Fibroblast of the conjunctiva (primary cell): ENCODE measurements at regions not wholly inside any gene's neighbourhood (a gene's known extent, or its start where the extent isn't known, plus 50 kb on each side); places are given as distances from the start of the nearest gene placed in this dataset.
A peak's percentile ranks its signal among the peaks of the same experiment; 100 is the strongest.
"Not testable (repeated sequence)": the region's sequence is repeated elsewhere in the genome, so short reads cannot be mapped to it uniquely, and the experiment has no call there.

Experiments
- DNase-seq: peaks from one replicate; pipeline ENCODE4 v3.0.0-alpha.2; 2010; ENCODE audit warnings: low read depth

- DNase-seq, result peak; percentile 65
Measured at GRCh38 chr5:164204338-164204946, 699.0 kb downstream of the MAT2B start.

- DNase-seq, result no peak
Measured at GRCh38 chr5:164206196-164206595, 700.8 kb downstream of the MAT2B start.

GRCh38 chr5:164207646-164208045, 702.2 kb downstream of the MAT2B start:
- no peak for DNase-seq

GRCh38 chr5:164210491-164210890, 705.1 kb downstream of the MAT2B start:
- DNase-seq, result no peak

- no peak for DNase-seq
Measured at GRCh38 chr5:164214698-164215097, 709.3 kb downstream of the MAT2B start.

GRCh38 chr5:164217464-164217863, 712.0 kb downstream of the MAT2B start:
- DNase-seq, result no peak

- no peak for DNase-seq
Measured at GRCh38 chr5:164220522-164220921, 715.1 kb downstream of the MAT2B start.

- DNase-seq, result no peak
Measured at GRCh38 chr5:164224236-164224635, 718.8 kb downstream of the MAT2B start.

GRCh38 chr5:164224772-164225171, 719.4 kb downstream of the MAT2B start:
- DNase-seq, result no peak

GRCh38 chr5:164230341-164230740, 724.9 kb downstream of the MAT2B start:
- DNase-seq, result no peak

GRCh38 chr5:164233791-164234190, 728.4 kb downstream of the MAT2B start:
- no peak for DNase-seq

GRCh38 chr5:164234321-164234720, 728.9 kb downstream of the MAT2B start:
- no peak for DNase-seq

- DNase-seq, result peak; percentile 94
Measured at GRCh38 chr5:164235300-164235891, 730.0 kb downstream of the MAT2B start.

GRCh38 chr5:164237486-164237885, 732.1 kb downstream of the MAT2B start:
- DNase-seq, result no peak

GRCh38 chr5:164251781-164252180, 746.4 kb downstream of the MAT2B start:
- DNase-seq, result not testable (repeated sequence)

GRCh38 chr5:164253764-164254163, 748.3 kb downstream of the MAT2B start:
- no peak for DNase-seq

GRCh38 chr5:164255598-164256213, 750.3 kb downstream of the MAT2B start:
- DNase-seq, result no peak

- DNase-seq, result no peak
Measured at GRCh38 chr5:164256351-164256750, 750.9 kb downstream of the MAT2B start.

- DNase-seq, result no peak
Measured at GRCh38 chr5:164256954-164257353, 751.5 kb downstream of the MAT2B start.

GRCh38 chr5:164265566-164265965, 760.1 kb downstream of the MAT2B start:
- DNase-seq, result no peak

- no peak for DNase-seq
Measured at GRCh38 chr5:164266571-164266970, 761.2 kb downstream of the MAT2B start.

- DNase-seq, result no peak
Measured at GRCh38 chr5:164277720-164278119, 772.3 kb downstream of the MAT2B start.

GRCh38 chr5:164289526-164289925, 784.1 kb downstream of the MAT2B start:
- DNase-seq, result no peak

GRCh38 chr5:164296603-164297080, 791.2 kb downstream of the MAT2B start:
- DNase-seq, result no peak
